Lung (tissue), 12 donors: ENCODE measurements at regions not wholly inside any gene's neighbourhood (a gene's known extent, or its start where the extent isn't known, plus 50 kb on each side); places are given as distances from the start of the nearest gene placed in this dataset. TPM values are rescaled to one million over a fixed set of nuclear protein-coding genes. Genes with fewer than 3 reads are reported as not detected.

ENCODE experiments used
- ATAC-seq: fragments of 200-7000 bp; cut with Tn5 transposase; one replicate; pipeline ENCODE4 v1.9.1; 2020; ENCODE audit warnings: moderate number of reproducible peaks; ENCODE audit not compliant: insufficient read depth, low FRiP score
- DNase-seq, 3 donors: peaks; one replicate each; pipeline ENCODE4 v3.0.0-alpha.2; 2013 to 2017
- H3K27ac ChIP-seq, 2 donors: one replicate each; pipeline ENCODE4 v1.5.1; 2013; ENCODE audit warnings: mild to moderate bottlenecking in 2 of 2, moderate library complexity in 2 of 2, control low read depth in 1 of 2, inconsistent platforms in 1 of 2, low read depth in 1 of 2, low read length in 1 of 2
- H3K27me3 ChIP-seq, 3 donors: one replicate each; pipeline ENCODE4 v1.5.1; 2013; ENCODE audit warnings: low read length in 2 of 3; ENCODE audit not compliant: control insufficient read depth in 3 of 3, insufficient read depth in 3 of 3
- H3K36me3 ChIP-seq, 4 donors: one replicate each; pipeline ENCODE4 v1.5.1; 2013; ENCODE audit warnings: low read length in 4 of 4, mild to moderate bottlenecking in 1 of 4, moderate library complexity in 1 of 4; ENCODE audit not compliant: control insufficient read depth in 4 of 4, insufficient read depth in 4 of 4
- H3K4me1 ChIP-seq, 5 donors: one replicate each; pipeline ENCODE4 v1.5.1; 2013; ENCODE audit warnings: low read length in 5 of 5, mild to moderate bottlenecking in 2 of 5, moderate library complexity in 1 of 5; ENCODE audit not compliant: control insufficient read depth in 5 of 5, insufficient read depth in 5 of 5
- H3K4me3 ChIP-seq: one replicate; pipeline ENCODE4 v1.5.1; 2013; ENCODE audit warnings: mild to moderate bottlenecking, control low read depth, moderate library complexity
- H3K9ac ChIP-seq, 2 donors: one replicate each; pipeline ENCODE4 v1.5.1; 2013; ENCODE audit warnings: low read length in 2 of 2, control low read depth in 1 of 2; ENCODE audit not compliant: insufficient read depth in 1 of 2
- H3K9me3 ChIP-seq, 4 donors: one replicate each; pipeline ENCODE4 v1.5.1; 2013; ENCODE audit warnings: low read length in 3 of 4, mild to moderate bottlenecking in 1 of 4, moderate library complexity in 1 of 4; ENCODE audit not compliant: control insufficient read depth in 4 of 4, insufficient read depth in 3 of 4
- CTCF ChIP-seq: IDR thresholded peaks from 2 replicates; pipeline ENCODE4 v1.5.1; 2012; ENCODE audit warnings: mild to moderate bottlenecking; ENCODE audit errors: control extremely low read depth, extremely low read depth
- WGBS, 2 donors: extraction: QIAGEN DNeasy Blood & Tissue Kit; methylation state at CpG; one replicate each; pipeline ENCODE4 v1.1.7; 2013; 5-methylcytosine and 5-hydroxymethylcytosine counted together
- small RNA-seq: library from RNA; depleted of rRNA; stranded (forward); fragments of <200 nt; gene quantifications from one replicate; pipeline ENCODE3, GENCODE V24; 2014; ENCODE audit warnings: low replicate concordance
- donor health status: control.
- donor health status: control.
- donor health status: Bipolar disorder and iron deficiency.
- donor health status: healthy.
- donor health status: DM: yes; HTN: yes; CAD: no.

GRCh38 chr21:32974653-32975052 lies 51.1 kb upstream of the OLIG2 start:
- Histone ChIP-seq H3K27me3 (peaks cover 0 to 13% (median 0%) of the 10 kb centered on the region in 3 donors), H3K9me3 (peaks cover 0 to 4% (median 0%) of the 10 kb centered on the region in 4 donors), H3K27ac (no peak overlapping the region), H3K9ac (no peak overlapping the region), H3K4me3 (no peak overlapping the region), H3K4me1 (no peaks in the 10 kb centered on the region), H3K36me3 (no peaks in the 10 kb centered on the region)
- no peak for ATAC-seq
- no peak for DNase-seq
- no peak for TF ChIP-seq CTCF
- 64 to 79% methylated on average over 2 of the region's 2 CpGs for WGBS, 2 donors

GRCh38 chr21:32975811-32976431 lies 49.8 kb upstream of the OLIG2 start:
- Histone ChIP-seq H3K27me3 (peaks cover 0 to 22% (median 0%) of the 10 kb centered on the region in 3 donors), H3K9me3 (peaks cover 0 to 4% (median 0%) of the 10 kb centered on the region in 4 donors), H3K9ac (no peak overlapping the region), H3K4me3 (no peak overlapping the region), H3K4me1 (no peaks in the 10 kb centered on the region), H3K36me3 (no peaks in the 10 kb centered on the region), H3K27ac (no peak overlapping the region)
- 72 to 75% methylated on average over 8 of the region's 8 CpGs for WGBS, 2 donors
- no peak for TF ChIP-seq CTCF
- DNase-seq (no peak), ATAC-seq (no peak)

Small RNAs in the stretch of these regions (small RNA-seq; reads per million reads assigned to genes)
- not detected for gene RF00156
